HG03175 (cell line): ENCODE measurements at regions not wholly inside any gene's neighbourhood (a gene's known extent, or its start where the extent isn't known, plus 50 kb on each side); places are given as distances from the start of the nearest gene placed in this dataset.

Source experiments
- ATAC-seq: cut with Tn5 transposase; IDR thresholded peaks from one replicate; pipeline ENCODE4 v1.9.1; 2021; ENCODE audit warnings: mild to moderate bottlenecking, moderate library complexity; ENCODE audit not compliant: unreplicated experiment

DNA sequence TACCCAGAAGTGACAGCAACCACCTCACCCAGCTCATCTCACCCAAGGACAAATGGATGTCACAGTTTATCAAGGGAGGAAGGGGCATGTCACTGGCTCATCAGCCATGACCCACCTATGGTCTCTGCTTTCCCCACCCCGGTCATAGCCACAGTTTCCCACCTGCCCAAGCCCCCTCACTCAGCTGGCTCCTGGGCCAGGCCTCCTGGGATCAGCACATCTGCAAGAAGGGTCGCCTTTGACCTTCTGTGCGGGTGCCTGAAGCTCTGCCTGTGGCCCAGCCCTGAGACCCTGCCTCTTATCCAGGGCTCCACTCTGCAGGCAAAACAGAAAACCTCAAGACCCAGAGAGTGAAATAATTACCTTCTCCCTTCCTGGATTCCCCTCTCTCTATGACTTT lies 236.4 kb downstream of the BUD13 start:
- no peak for ATAC-seq

DNA sequence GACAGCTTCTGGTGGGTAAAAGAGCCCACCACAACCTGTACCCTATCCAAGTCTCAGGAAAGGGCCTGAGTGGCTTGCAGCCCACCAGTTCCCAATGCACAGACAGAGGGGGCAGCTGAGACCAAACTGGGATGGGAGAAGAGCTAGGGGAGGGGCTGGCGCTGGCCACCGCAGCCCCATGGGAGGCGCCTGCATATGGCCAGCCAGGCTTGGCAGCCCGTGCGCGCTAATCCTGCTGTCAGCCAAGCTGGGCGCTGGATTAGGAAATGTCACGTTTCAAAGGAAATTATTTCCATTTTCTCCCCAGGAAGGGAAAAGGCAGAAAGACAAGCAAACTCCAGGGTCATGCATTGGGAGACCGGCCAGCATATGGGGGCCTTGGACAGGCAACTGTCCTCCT lies 236.8 kb downstream of the BUD13 start:
- ATAC-seq, result no peak

DNA sequence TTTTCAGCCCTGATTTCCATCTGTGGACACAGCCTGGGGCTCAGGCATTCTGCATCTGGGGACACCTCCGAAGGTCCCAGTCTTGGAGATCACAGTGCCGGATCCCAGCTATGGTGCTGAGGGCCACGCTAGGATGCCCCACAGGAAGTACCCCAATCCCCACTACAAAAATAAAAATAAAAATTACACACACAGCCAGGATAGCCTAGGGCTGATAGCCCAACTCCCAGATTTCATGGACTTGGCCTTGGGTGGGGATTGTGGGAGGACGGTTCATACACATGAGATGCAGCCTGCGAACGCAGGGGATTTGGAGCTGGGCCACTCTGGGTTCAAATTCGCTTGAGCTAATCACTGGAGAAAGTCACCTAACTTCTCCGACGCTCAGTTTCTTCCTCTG lies 237.7 kb downstream of the BUD13 start:
- no peak for ATAC-seq

DNA sequence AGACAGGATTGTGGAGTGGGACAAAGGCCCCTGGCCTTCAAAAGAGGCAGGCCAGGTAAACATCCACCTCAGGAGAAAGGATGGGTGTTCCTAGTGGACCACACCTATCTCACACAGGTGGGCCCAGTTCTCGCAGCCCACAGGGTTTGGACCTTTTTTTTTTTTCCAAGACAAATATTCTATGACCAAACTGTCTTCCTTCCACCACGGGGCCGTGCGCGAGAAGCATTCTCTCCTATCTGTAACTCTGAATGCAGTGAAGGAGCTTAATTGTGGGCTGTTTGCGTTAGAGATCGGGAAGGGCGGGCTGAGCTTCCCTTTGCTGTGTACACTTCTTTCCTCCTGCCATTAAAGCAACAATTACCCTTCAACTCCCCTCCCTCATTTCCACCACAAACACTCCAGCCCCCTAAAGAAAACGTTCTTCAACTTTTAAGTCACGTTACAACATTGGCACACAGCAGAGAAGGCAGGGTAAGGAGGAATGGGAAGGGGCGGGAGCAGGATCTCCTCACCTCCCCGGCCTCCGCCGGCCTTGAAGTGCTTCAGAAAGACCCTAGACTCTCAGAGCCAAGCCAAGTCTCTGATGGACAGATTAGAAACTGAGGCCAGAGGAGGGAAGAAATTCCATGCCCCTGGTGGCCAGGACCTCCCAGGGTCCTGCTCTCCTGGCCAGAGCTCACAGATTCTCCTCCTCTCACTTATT lies 238.4 kb downstream of the BUD13 start:
- ATAC-seq, result no peak

DNA sequence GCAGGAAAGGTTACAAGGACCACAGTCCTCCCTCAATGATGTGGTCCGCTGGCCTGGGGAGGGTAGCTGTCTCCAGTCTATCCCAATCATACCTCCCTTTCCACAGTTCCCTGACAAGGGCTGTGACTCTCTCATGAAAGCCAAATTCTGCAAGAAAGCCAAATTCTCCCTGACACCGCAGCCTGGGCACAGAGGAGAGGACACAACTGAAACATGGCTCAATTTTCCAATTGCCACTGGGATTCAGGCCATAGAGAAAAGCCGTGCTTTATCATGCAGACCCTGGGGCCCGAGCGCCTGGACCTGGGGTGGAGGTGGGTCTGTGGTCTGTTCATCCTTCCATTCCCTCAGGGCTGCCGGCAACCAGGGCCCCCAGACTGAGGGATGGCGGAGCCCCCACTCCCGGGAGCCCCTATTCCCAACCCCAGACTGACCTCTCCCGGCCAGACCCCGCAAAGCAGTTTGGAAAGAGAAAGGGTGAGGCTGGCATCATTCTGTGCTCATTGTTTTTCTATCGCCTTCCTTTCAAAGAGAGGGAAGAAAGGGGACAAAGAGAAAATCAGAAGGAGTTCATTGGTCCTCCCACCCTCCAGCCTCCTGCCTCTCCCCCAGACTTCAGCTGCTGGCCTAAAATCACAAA lies 239.5 kb downstream of the BUD13 start:
- no peak for ATAC-seq

DNA sequence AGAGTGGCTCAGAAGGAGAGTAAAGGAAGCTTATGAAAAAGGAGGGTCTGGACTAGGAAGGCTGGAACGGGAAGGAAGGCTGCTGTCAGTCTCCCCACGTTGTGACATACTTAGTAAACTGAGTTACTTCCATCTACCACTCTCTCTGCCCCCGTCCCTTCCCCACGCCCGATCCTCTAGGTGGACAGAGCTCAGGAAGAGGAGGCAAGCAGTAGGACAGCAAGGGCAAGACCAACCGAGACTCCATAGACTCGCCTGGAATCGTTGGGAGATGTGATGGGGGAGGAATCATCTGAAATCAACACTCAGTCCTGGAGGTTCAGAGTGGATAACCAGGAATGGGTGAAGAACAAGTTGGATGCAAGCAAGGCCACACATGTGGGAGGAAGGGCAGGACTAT lies 240.7 kb downstream of the BUD13 start:
- no peak for ATAC-seq

DNA sequence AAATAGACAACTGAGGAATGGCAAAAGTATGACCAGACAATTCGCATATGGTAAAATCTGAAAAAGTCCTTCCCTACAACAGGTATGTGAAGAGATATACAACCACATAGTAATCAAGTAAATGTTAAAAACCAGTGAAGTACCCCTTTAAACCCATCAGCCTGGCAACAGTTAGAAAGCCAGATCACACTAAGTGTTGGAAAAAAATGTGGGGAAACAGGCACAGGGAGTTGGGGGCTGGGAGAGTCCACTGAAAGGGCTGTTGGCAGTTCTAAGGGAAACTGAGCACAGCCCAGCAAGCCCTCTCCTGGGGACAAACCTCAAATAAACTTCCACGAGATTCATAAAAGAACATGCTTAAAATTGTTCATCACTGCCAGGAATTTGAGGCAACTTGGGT lies 242.1 kb downstream of the BUD13 start:
- no peak for ATAC-seq

DNA sequence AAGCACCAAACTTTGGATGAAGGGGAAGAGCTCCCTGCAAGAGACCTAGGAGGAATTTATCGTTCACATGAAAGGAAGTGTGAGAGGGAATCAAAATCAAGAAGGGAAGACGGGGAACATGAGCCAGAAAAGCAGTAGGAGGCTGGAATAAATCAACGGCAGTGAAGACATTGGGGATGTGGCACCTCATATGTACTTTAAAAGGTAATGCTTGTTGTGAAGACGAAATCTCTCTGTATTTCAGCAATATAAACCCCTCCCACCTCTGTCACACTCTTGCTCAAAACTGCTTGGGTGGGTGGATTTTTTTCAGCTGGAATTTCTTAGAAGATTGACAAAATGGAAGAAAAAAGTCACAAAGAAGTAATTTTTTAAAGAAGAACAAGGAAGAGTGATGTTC lies 243.5 kb downstream of the BUD13 start:
- no peak for ATAC-seq

DNA sequence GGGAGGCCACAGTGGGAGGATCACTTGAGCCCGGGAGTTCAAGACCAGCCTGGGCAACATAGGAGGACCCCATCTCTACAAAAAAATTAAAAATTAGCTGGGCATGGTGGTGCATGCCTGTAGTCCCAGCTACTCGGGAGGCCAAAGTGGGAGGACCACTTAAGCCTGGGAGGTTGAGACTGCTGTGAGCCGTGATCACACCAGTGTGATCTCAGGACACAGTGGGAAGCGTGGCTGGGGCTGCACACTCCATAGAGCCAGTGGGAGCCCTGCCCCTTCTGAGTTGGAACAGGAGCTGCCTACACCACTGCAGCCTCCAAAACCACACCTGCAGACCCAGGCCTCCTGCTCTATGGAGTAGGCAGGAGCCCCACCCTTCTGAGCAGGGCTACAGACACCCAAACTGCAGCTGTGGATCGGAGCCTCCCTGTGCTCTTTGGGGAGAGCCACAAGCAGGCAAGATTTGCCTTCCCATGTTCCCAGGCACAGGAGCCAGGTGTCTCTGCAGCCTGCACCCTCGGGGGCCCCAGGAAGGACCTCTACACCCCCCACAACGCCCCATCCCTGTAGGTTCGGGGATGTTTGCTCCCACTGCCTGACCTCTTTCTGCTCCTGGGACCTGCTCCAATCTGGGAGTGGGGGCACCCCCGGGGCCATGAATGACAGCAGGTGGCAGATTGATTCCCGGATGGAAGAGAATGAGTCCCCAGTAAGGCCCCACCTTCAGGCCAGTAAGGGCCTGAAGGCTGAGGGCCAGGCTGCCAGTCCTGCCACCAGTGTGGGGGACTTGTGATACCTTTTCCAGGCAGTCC lies 245.4 kb downstream of the BUD13 start:
- ATAC-seq, result no peak

DNA sequence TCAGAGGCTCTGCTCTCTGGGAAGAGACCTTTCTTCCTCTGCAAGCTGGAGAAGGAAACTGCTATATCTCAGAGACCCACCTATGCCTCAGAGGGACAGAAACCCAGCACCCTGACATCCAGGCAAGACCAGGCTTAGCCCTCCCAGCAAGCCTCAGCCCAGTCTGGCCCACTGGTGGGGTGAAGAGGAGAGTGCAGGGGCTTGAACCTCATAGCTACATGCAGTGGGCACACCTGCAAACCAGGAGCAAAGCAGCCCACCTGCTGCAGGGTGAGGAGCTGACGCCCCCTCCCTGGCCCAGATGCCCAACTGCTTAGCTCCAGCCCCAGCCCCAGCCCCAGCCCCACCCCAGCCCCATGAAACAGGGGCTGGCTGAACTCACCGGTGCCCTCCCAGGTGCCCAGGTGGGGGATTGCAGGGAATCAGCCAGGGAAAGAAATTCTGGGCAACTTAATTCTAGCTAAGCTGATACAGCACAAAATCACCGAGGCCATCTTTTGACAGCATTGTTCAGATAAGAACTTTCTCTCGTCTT lies 246.8 kb downstream of the BUD13 start:
- no peak for ATAC-seq

DNA sequence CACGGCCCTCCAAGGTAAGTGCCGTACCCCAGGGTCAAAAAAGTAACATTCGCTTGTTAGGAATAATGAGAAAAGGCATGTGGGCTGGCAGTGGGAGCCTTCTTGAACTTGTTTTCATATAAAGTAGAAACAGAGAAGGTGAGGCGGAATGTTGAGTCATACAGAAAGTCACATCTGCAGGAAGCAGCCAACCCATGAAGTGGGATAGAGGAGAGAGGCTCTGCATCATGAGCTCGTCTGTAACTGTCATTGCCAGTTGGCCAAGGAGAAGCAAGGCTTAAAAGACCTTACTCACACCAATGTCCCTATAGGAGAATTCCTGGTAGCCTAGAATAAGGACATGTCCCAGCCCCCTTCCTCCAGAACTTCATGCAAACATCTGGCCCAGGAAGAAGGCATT lies 253.3 kb downstream of the BUD13 start:
- ATAC-seq, result no peak

DNA sequence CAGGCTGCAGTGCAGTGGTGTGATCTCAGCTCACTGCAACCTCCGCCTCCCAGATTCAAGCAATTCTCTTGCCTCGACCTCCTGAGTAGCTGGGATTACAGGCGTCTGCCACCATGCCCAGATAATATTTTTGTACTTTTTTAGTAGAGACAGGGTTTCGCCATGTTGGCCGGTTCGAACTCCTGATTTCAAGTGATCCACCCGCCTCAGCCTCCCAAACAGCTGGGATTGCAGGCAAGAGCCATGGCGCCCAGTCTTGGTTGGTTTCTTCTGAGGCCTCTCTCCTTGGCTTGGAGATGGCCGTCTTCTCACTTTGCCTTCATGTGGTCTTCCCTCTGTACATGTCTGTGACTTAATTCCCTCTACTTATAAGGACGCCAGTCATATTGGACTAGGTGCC lies 254.6 kb downstream of the BUD13 start:
- no peak for ATAC-seq

DNA sequence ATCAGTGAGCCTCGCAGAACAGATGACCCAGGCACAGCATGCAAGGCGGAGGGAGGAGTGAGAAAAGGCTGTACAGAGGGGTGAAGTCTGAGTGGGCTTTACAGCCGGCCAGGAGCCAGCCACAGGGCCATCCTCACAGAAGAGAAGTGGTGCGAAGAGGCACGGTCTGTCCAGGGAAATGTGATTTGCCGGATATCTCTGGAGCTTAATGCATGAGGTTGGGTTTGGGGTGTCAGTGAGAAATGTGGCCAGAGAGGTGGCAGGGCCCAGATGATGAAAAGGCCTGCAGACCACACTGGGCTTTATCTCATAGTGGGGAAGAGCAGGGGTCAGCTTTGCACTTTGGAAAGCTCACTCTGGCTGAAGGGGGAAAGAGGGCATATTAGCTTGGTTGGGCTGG lies 255.2 kb downstream of the BUD13 start:
- ATAC-seq, result no peak

DNA sequence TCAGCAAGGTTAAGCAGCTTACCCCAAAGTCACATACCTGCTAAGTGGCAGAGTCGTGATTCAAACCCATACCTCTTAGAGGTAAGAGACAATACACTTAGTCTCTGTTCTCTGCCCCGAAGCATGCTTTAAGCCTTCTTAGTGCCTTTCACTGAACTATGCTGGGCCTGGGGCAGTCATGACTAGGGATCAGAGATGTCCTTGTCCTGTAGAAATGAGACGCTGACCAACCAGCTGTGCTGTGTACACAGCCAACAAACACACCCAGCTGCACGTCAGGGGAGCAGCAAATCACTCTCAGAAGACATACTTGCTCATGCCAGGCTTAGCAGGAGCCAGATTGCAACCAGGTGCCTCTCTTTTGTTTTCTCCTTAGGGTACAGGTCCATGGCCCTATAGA lies 255.7 kb downstream of the BUD13 start:
- ATAC-seq, result no peak

DNA sequence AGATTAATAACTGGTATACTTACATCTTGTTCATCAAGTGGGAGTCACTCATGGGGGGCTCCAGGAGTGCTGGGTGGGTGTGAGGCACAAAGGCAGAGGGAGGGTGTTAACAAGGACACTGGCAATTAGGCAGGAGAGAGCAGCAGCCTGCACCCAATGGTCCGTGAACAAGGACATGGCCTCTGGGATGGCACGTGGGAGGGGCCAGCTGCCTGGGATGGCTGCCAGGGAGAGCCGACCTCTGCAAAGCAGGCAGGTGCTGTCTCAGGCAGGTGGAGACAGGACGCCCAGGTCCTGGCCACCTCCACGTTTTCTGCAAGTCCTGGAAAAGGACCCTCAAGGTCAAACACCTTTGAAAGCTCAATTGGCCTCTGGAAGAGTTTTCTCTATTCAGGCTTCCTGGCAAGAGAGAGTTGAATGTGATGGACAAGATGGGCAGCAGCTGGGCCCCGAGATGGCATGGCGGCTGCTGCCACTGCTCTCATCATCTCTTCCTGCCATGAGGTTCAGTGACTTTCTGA lies 257.1 kb downstream of the BUD13 start:
- ATAC-seq, result no peak

DNA sequence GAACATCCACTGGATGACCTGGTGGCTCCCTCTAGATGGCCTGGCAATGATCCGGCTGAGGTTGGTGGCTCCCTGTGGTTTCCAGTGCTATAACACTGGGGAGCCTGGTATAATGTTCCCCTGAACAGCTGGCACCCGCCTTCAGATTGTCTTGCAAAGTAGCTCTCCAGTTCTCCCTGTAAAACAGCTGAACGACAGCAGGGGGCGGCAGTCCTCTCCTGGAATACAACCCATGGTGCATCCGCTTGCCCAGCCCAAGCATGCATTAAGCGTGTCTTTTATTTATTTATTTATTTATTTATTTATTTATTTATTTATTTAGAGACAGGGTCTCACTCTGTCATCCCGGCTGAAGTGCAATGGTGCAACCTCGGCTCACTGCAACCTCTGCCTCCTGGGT lies 258.9 kb downstream of the BUD13 start:
- no peak for ATAC-seq

DNA sequence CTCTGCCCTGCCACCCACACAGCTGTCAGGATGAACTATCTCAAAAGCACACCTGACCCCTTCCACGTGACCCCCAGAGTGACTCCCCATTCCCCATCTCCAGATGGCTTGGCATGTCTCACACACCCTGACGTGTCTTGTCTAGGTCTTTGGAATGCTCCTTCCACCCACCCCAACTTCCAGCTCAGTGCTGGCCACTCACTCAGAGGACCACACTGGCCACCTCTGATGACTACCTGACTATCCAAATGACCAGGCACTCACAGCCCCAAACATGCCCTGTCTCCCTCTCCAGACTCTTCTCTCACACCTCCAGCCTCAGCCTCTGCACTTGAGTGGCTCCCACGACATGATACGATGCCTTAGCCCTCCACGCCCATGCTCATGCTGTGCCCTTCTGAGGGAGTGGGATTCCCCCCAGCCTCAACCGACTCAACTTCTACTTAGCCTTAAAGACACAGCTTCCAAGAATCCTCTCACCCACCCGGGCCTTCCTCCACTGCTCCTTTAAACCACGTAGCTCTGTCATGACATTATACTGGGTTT lies 259.4 kb downstream of the BUD13 start:
- no peak for ATAC-seq

DNA sequence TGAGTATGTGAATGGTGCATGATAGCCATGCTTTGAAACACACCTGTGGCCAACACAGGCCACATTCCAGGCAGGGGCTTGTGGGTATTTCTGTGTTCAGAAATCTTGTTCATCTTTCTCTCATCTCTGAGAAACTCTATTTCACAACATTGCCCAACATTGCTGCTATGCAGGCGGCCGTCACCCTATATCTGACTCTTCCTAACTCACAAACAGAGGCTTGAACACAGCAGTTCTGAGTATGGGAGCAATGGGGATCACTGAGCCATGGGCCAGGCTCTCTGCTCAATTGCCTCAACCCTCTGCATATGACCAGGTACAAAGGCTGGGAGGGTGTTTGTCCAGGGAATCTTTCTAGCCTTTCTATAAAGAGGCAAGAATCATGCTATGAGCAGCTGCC lies 259.9 kb downstream of the BUD13 start:
- no peak for ATAC-seq

DNA sequence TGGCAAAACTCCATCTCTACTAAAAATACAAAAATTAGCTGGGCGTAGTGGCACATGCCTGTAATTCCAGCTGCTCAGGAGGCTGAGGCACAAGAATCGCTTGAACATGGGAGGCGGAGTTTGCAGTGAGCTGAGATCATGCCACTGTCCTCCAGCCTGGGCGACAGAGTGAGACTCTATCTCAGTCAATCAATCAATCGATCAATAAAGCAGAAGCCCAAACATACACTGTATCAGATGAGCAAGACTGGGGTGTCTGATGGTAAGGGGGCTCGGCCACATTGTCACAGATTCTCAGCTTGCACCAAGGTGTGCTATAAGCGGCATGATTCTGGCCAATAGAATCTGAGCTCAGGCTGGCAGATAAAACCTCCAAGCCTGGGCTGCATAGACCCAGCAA lies 261.1 kb downstream of the BUD13 start:
- ATAC-seq, result no peak

DNA sequence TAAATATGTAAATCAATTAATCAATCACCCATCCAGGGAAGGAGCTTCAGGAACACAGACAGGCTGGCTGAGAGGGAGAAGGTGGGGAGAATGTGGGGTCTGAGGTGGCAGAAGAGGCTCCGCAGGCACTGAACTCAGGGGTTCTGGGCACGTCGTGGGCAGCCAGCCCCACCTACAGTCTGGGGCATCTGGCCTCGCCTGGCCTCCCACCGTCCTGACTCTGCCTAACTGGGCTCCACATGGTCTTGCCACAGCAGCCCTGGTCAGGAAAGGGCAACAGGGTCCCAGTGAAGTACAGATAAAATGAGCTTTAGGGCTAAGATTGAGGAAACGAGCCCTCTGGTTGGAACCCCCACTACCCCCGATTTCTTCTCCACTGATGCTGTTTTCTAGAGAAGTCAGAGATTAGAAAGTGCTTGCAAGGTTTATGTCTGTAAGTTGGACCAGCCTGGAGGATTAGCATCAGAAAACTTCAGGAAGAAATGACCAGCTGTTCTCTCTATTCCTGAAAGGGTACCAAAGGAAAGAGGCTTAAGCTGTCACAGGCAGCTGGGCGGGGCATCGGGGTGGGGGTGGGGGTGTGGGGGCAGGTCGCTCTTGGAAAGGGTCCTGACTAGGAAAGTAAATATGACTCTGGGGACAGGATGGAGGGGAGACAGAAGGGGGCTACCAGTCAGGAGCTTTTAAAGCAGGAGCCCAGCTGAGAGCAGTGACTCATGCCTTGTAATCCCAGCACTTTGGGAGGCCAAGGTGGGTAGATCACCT lies 261.7 kb downstream of the BUD13 start:
- no peak for ATAC-seq

DNA sequence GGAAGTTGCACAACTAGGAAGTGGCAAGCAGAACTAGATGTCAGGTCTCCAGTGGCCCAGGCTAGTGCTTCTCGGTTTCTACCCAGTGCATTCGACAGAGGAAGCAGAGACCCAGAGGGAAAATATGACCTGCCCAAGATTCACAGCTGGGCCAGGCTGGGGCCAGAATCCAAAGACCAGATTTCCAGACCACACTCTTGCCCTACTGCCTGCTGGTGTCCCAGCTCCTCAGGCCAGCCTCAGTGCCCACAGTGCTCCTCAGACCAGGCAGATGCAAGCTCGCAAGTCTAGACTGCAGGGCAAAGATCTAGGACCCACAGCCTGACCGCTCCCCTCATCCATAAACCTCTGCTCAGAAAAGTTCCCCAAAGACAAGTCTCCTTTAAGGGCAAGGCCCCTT lies 262.6 kb downstream of the BUD13 start:
- no peak for ATAC-seq
